IMR-90 (cell line): ENCODE measurements at regions not wholly inside any gene's neighbourhood (a gene's known extent, or its start where the extent isn't known, plus 50 kb on each side); places are given as distances from the start of the nearest gene placed in this dataset.

Experiments used
- BHLHE40 ChIP-seq: fragments of 150-350 bp; IDR thresholded peaks from 2 replicates; pipeline ENCODE4 v1.6.1; 2016; ENCODE audit warnings: mild to moderate bottlenecking, low read depth, low read length
- CEBPB ChIP-seq: IDR thresholded peaks from 2 replicates; pipeline ENCODE4 v1.6.1; 2012; ENCODE audit warnings: low read depth, low read length, improper control_type of control experiment
- CTCF ChIP-seq: conservative IDR thresholded peaks from 2 replicates; pipeline ENCODE4 v1.5.1; 2012; ENCODE audit warnings: mild to moderate bottlenecking, low read depth, low read length, improper control_type of control experiment
- ELK1 ChIP-seq: fragments of 150-350 bp; IDR thresholded peaks from 2 replicates; pipeline ENCODE4 v1.6.1; 2016; ENCODE audit warnings: low read depth, mild to moderate bottlenecking, low read length, moderate library complexity, borderline replicate concordance
- MXI1 ChIP-seq: IDR thresholded peaks from 2 replicates; pipeline ENCODE4 v1.6.1; 2012; ENCODE audit warnings: low read depth, mild to moderate bottlenecking, low read length, moderate library complexity, borderline replicate concordance
- NFE2L2 ChIP-seq: fragments of 150-350 bp; IDR thresholded peaks from 2 replicates; pipeline ENCODE4 v1.6.1; 2016; ENCODE audit warnings: low read depth, mild to moderate bottlenecking, low read length
- POLR2A ChIP-seq: IDR thresholded peaks from 2 replicates; pipeline ENCODE4 v1.6.1; 2012; ENCODE audit warnings: mild to moderate bottlenecking, low read depth, low read length
- RAD21 ChIP-seq: IDR thresholded peaks from 2 replicates; pipeline ENCODE4 v1.6.1; 2012; ENCODE audit warnings: low read length, improper control_type of control experiment
- RFX5 ChIP-seq: IDR thresholded peaks from 2 replicates; pipeline ENCODE4 v1.8.0; 2012; ENCODE audit warnings: low read depth, mild to moderate bottlenecking, low read length, moderate library complexity
- SMC3 ChIP-seq: fragments of 150-350 bp; IDR thresholded peaks from 2 replicates; pipeline ENCODE4 v1.6.1; 2016; ENCODE audit warnings: low read depth, mild to moderate bottlenecking, antibody characterized with exemption, low read length, moderate library complexity
- USF2 ChIP-seq: fragments of 150-350 bp; IDR thresholded peaks from 2 replicates; pipeline ENCODE4 v1.6.1; 2017; ENCODE audit warnings: mild to moderate bottlenecking, antibody characterized with exemption, low read length, low read depth

GRCh38 chr2:64298161-64298560 is 153.9 kb upstream of the PELI1 start:
- TF ChIP-seq CTCF (no peak), POLR2A (no peak), RFX5 (no peak), USF2 (no peak), ELK1 (no peak), BHLHE40 (no peak), RAD21 (no peak), MXI1 (no peak), SMC3 (no peak), NFE2L2 (no peak), CEBPB (no peak)
